Right cardiac atrium (tissue), 5 donors: ENCODE measurements at regions not wholly inside any gene's neighbourhood (a gene's known extent, or its start where the extent isn't known, plus 50 kb on each side); places are given as distances from the start of the nearest gene placed in this dataset.
"Not testable (repeated sequence)": the region's sequence is repeated elsewhere in the genome, so short reads cannot be mapped to it uniquely, and the experiment has no call there.

ENCODE experiments used
- ATAC-seq, 2 donors: fragments of 200-7000 bp; cut with Tn5 transposase; one replicate each; pipeline versions ENCODE4 v1.8.0 to v1.9.1; 2020; ENCODE audit warnings: moderate library complexity in 2 of 2, mild to moderate bottlenecking in 1 of 2
- DNase-seq, 3 donors: peaks; one replicate each; pipeline ENCODE4 v3.0.0-alpha.2; 2020
- H3K27ac ChIP-seq: one replicate; pipeline ENCODE4 v1.5.1; 2013; ENCODE audit warnings: mild to moderate bottlenecking, low read length, control low read depth, moderate library complexity
- H3K27me3 ChIP-seq: one replicate; pipeline ENCODE4 v1.6.1; 2013; ENCODE audit not compliant: control insufficient read depth, insufficient read depth
- H3K4me1 ChIP-seq: one replicate; pipeline ENCODE4 v1.6.1; 2013; ENCODE audit warnings: low read length; ENCODE audit not compliant: control insufficient read depth, insufficient read depth
- H3K4me3 ChIP-seq: one replicate; pipeline ENCODE4 v1.5.1; 2013; ENCODE audit warnings: low read length, control low read depth
- H3K9me3 ChIP-seq: one replicate; pipeline ENCODE4 v1.6.1; 2013; ENCODE audit warnings: low read length; ENCODE audit not compliant: control insufficient read depth
- WGBS: extraction: QIAGEN DNeasy Blood & Tissue Kit; methylation state at CpG from one replicate; pipeline ENCODE4 v1.1.7; 2013; 5-methylcytosine and 5-hydroxymethylcytosine counted together
- intact Hi-C, 4 donors: fragments of 100-400 bp; cut with DNase I; formaldehyde crosslinking; loops; one replicate each; pipeline versions ENCODE4 v1.11.0 to v1.14.0; 2022 to 2023
- donor health status: healthy with polysubstance abuse.
- donor health status: DM: no; HTN: yes; CAD: no.
- donor health status: DM: no; HTN: no; CAD: no.
- donor health status: DM: no; HTN: yes; CAD: no; lungs with severe emphysema.
- donor health status: DM: yes; HTN: yes; CAD: no.

- H3K4me1 ChIP-seq, ATAC-seq, H3K4me3 ChIP-seq, H3K9me3 ChIP-seq, H3K27me3 ChIP-seq, H3K27ac ChIP-seq, intact Hi-C loops: not testable (repeated sequence)
- WGBS, result 84% methylated on average over 19 of the region's 19 CpGs
- DNase-seq, result peak in 1 of 3 donors; percentile 56
Observed at GRCh38 chrX:91627194-91627593, 152.0 kb upstream of the PCDH11X start.

- H3K27me3 ChIP-seq, H3K9me3 ChIP-seq, H3K4me3 ChIP-seq, H3K4me1 ChIP-seq, intact Hi-C loops, ATAC-seq, DNase-seq, H3K27ac ChIP-seq: not testable (repeated sequence)
- 0% methylated on average over 1 of the region's 1 CpG for WGBS
Observed at GRCh38 chrX:91639230-91639629, 139.9 kb upstream of the PCDH11X start.
